Osteocyte (in vitro differentiated cells): ENCODE measurements at regions not wholly inside any gene's neighbourhood (a gene's known extent, or its start where the extent isn't known, plus 50 kb on each side); places are given as distances from the start of the nearest gene placed in this dataset.

Source experiments
- DNase-seq: peaks from one replicate; pipeline ENCODE4 v3.0.0; 2021; ENCODE audit warnings: mixed read lengths; ENCODE audit not compliant: unreplicated experiment; ENCODE audit errors: extremely low spot score
- H3K27ac Mint-ChIP-seq: one replicate; pipeline ENCODE4 v1.8.0; 2021; ENCODE audit warnings: mild to moderate bottlenecking, mixed read lengths; ENCODE audit not compliant: unreplicated experiment
- H3K27me3 Mint-ChIP-seq: one replicate; pipeline ENCODE4 v1.8.0; 2021; ENCODE audit warnings: mixed read lengths; ENCODE audit not compliant: unreplicated experiment
- H3K36me3 Mint-ChIP-seq: one replicate; pipeline ENCODE4 v1.8.0; 2021; ENCODE audit warnings: mixed read lengths; ENCODE audit not compliant: unreplicated experiment
- H3K4me1 Mint-ChIP-seq: one replicate; pipeline ENCODE4 v1.8.0; 2021; ENCODE audit warnings: mixed read lengths; ENCODE audit not compliant: unreplicated experiment
- H3K4me3 Mint-ChIP-seq: one replicate; pipeline ENCODE4 v1.8.0; 2021; ENCODE audit warnings: mild to moderate bottlenecking, moderate library complexity, mixed read lengths; ENCODE audit not compliant: unreplicated experiment
- H3K9me3 Mint-ChIP-seq: one replicate; pipeline ENCODE4 v1.8.0; 2021; ENCODE audit warnings: mixed read lengths; ENCODE audit not compliant: unreplicated experiment
- TF ChIP-seq, protein P1 (sequence below): fragments of 200-600 bp; sonication (generic); IDR thresholded peaks from 2 replicates; pipeline ENCODE4 v1.5.0; 2021; ENCODE audit warnings: antibody characterized with exemption, mild to moderate bottlenecking, moderate library complexity

DNA sequence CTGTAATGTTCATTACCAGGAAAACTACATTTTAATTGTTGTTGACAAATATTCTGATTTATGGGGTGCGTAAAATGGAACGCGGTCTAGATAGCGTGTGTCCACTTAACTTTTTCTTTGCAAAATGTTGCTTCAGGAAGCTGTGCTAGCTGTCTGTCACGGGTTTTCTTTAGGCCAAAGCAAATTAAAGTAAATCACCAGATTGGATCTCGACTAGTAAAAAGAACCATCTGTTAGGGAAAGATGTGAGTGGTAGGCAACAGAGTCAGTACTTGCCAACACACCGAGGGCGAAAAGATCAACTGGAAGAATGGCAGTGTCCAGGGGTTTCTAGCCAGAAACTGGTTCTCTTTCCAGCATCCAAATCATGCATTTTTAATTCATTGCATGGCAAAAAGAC is 404.9 kb upstream of the TMPO start:
- Mint-ChIP-seq H3K4me1 (no peaks in the 10 kb centered on the region), H3K36me3 (no peaks in the 10 kb centered on the region), H3K27me3 (no peaks in the 10 kb centered on the region), H3K9me3 (no peaks in the 10 kb centered on the region), H3K4me3 (no peak overlapping the region), H3K27ac (no peak overlapping the region)
- TF ChIP-seq, protein P1, sequence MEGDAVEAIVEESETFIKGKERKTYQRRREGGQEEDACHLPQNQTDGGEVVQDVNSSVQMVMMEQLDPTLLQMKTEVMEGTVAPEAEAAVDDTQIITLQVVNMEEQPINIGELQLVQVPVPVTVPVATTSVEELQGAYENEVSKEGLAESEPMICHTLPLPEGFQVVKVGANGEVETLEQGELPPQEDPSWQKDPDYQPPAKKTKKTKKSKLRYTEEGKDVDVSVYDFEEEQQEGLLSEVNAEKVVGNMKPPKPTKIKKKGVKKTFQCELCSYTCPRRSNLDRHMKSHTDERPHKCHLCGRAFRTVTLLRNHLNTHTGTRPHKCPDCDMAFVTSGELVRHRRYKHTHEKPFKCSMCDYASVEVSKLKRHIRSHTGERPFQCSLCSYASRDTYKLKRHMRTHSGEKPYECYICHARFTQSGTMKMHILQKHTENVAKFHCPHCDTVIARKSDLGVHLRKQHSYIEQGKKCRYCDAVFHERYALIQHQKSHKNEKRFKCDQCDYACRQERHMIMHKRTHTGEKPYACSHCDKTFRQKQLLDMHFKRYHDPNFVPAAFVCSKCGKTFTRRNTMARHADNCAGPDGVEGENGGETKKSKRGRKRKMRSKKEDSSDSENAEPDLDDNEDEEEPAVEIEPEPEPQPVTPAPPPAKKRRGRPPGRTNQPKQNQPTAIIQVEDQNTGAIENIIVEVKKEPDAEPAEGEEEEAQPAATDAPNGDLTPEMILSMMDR = no peak
- DNase-seq = no peak

DNA sequence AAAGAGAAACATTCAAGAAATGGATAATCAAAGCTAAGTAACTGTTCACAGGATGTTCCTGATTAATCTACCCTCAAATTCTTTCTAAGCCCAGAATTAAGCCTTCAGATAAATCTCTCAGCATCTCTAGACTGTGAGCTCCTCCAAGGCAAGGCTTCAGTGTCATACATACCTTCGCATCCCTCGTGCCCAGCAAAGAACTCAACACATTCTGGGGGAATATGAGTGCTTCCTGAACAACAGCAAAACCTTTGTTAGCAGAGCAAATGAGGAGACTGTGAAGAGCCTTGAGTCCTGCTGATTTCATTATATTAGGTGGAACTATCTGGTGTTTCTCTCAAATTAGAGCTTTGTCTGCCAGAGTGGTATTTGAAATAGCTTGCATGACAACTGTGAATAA is 401.8 kb upstream of the TMPO start:
- TF ChIP-seq, protein P1 = no peak
- Mint-ChIP-seq H3K9me3 (no peaks in the 10 kb centered on the region), H3K27ac (no peak overlapping the region), H3K4me1 (no peaks in the 10 kb centered on the region), H3K36me3 (no peaks in the 10 kb centered on the region), H3K4me3 (no peak overlapping the region), H3K27me3 (no peaks in the 10 kb centered on the region)
- no peak for DNase-seq

DNA sequence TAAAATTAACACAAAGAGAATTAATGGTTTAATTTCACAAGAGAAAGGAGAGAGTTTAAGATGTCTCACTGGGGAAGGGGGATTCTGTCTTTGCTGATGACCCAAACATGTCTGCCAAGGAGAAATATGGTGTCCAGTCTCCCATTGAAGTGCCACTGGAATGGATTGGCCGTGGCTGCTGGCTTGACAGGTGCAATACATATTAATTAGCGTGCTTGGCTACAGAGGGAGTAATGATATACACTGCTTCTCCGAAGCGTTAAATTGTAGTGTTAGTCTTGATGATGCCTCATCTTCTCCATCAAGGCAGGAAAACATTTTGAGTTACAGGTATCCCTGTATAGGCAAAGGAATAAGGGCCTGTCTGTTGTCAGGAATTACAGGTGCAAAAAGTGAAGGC is 393.4 kb upstream of the TMPO start:
- Mint-ChIP-seq H3K9me3 (no peaks in the 10 kb centered on the region), H3K4me3 (no peak overlapping the region), H3K4me1 (no peaks in the 10 kb centered on the region), H3K27me3 (no peaks in the 10 kb centered on the region), H3K36me3 (no peaks in the 10 kb centered on the region), H3K27ac (no peak overlapping the region)
- TF ChIP-seq, protein P1 = no peak
- no peak for DNase-seq

DNA sequence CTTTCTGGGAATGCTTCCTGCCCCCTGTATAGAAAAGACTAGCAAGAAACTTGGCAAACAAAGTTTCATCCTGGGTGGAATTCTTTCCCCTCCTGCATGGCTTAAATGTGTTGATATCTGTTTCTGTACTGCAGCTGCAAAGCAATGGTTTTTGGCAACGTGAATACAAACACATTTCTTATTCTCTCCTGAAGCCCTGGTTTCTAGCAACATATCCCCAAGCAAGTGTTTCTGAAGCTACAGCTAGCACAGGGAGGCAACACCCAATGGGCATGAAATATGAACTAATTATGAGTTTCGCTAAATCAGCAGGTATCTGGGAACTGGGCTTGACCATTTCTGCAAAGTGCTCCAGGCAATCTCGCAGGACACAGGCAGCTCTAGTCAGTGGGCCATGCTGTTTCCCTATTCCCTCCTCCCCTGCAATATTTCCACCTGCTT is 392.3 kb upstream of the TMPO start:
- Mint-ChIP-seq H3K27ac (no peak overlapping the region), H3K4me1 (no peaks in the 10 kb centered on the region), H3K9me3 (no peaks in the 10 kb centered on the region), H3K27me3 (no peaks in the 10 kb centered on the region), H3K4me3 (no peak overlapping the region), H3K36me3 (no peaks in the 10 kb centered on the region)
- DNase-seq = no peak
- TF ChIP-seq, protein P1 = no peak

DNA sequence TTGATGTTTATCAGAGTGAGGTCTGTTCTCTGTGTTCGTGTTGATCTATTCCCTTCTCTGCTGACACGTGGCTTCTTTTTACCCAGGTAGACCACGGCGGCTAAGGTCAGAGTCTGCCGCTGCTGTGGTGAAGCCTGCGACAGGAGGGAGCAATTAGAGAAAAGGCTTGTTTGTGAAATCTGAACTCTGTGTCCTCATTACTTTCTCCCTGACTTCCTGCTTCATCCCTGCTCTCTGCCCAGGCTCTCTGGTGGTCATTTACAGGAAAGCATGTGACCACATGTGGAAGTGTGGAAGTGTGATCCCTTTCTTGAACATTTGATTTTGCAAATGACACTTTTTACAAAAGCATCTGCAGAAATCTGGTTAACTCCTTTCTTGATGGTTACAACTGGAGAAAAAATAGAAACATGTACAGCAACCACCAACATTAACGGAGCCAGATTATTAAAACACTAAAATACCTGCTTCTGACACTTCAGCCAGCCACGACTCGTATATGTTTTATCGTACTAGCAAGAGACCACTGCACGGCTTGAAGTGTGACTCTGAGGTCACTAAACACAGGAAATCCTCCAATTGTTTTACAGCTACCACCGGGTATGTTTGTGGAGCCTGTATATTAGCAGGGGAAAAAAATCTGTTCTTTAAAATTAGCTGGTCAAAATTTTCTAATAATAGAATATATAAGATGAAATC is 388.6 kb upstream of the TMPO start:
- no peaks in the 10 kb centered on the region for H3K9me3 Mint-ChIP-seq
- TF ChIP-seq, protein P1 = no peak
- H3K4me3 Mint-ChIP-seq = no peak overlapping the region
- H3K27ac Mint-ChIP-seq = no peak overlapping the region
- no peaks in the 10 kb centered on the region for H3K4me1 Mint-ChIP-seq
- no peaks in the 10 kb centered on the region for H3K27me3 Mint-ChIP-seq
- no peaks in the 10 kb centered on the region for H3K36me3 Mint-ChIP-seq
- no peak for DNase-seq
